Ovary (tissue), 7 donors: ENCODE measurements at regions not wholly inside any gene's neighbourhood (a gene's known extent, or its start where the extent isn't known, plus 50 kb on each side); places are given as distances from the start of the nearest gene placed in this dataset.

Experiments used
- DNase-seq, 5 donors: peaks; one replicate each; pipeline ENCODE4 v3.0.0-alpha.2; 2019 to 2020
- H3K27ac ChIP-seq, 2 donors: fragments of 200-600 bp; one replicate each; pipeline versions ENCODE4 v1.5.1 to v1.8.0; 2019 to 2022
- H3K27me3 ChIP-seq: fragments of 200-600 bp; one replicate; pipeline ENCODE4 v1.8.0; 2022
- H3K36me3 ChIP-seq: fragments of 200-600 bp; sonication (generic); one replicate; pipeline ENCODE4 v1.5.1; 2019
- H3K4me1 ChIP-seq: one replicate; pipeline ENCODE4 v1.8.1; 2013; ENCODE audit warnings: mild to moderate bottlenecking, moderate library complexity; ENCODE audit not compliant: insufficient read depth
- H3K4me3 ChIP-seq: fragments of 200-600 bp; sonication (generic); one replicate; pipeline ENCODE4 v1.5.1; 2017
- H3K9me3 ChIP-seq, 2 donors: fragments of 200-600 bp in 1 of 2; sonication (generic) in 1 of 2; one replicate each; pipeline versions ENCODE4 v1.5.1 to v1.8.1; 2013 to 2019; ENCODE audit warnings: mild to moderate bottlenecking in 1 of 2, moderate library complexity in 1 of 2
- CTCF ChIP-seq, 3 donors: fragments of 450-650 bp in 2 of 3; fragments of 200-600 bp in 1 of 3; IDR thresholded peaks; one replicate each; pipeline versions ENCODE4 v1.5.1 to v1.8.0; 2016 to 2022; ENCODE audit warnings: antibody characterized with exemption in 3 of 3, mild to moderate bottlenecking in 1 of 3
- EP300 ChIP-seq: sonication (generic); formaldehyde crosslinking; IDR thresholded peaks from one replicate; pipeline ENCODE4 v1.6.1; 2017; ENCODE audit warnings: antibody characterized with exemption
- POLR2A ChIP-seq: fragments of 450-650 bp; IDR thresholded peaks from one replicate; pipeline ENCODE4 v1.6.1; 2017; ENCODE audit warnings: antibody characterized with exemption, mild to moderate bottlenecking, moderate library complexity
- WGBS, 3 donors: extraction: QIAGEN DNeasy Blood & Tissue Kit in 1 of 3; methylation state at CpG; one replicate each; pipeline versions ENCODE4 v1.1.5 to v1.1.7; 2013 to 2017; 5-methylcytosine and 5-hydroxymethylcytosine counted together
- intact Hi-C, 4 donors: fragments of 100-400 bp; cut with DNase I; formaldehyde crosslinking; loops; one replicate each; pipeline versions ENCODE4 v1.11.0 to v1.15.1; 2022 to 2023
- donor health status: DM: no; HTN: no; CAD: no; lungs with moderate emphysema.
- donor health status: DM: no; HTN: no; CAD: no.
- donor health status: Bipolar disorder and iron deficiency.
- donor health status: DM: no; HTN: no; CAD: no.
- donor health status: DM: yes; HTN: yes; CAD: no.

GRCh38 chr5:116374434-116374852, 200.2 kb downstream of the SEMA6A start:
- no peak for DNase-seq
- intact Hi-C loops, result no loop called here

GRCh38 chr5:116372931-116373597, 201.6 kb downstream of the SEMA6A start:
- H3K27ac ChIP-seq, result no peak overlapping the region
- no peaks in the 10 kb centered on the region for H3K9me3 ChIP-seq
- H3K36me3 ChIP-seq, result no peaks in the 10 kb centered on the region
- no peak for TF ChIP-seq CTCF (IDR thresholded peaks at IDR 0.05)
- TF ChIP-seq EP300, result no peak
- no peak for TF ChIP-seq POLR2A
- WGBS, 3 donors, result 100% methylated on average over 1 of the region's 1 CpG
- no peaks in the 10 kb centered on the region for H3K4me1 ChIP-seq
- intact Hi-C loops, result no loop called here
- DNase-seq, result no peak
- H3K27me3 ChIP-seq, result no peaks in the 10 kb centered on the region
- H3K4me3 ChIP-seq, result no peak overlapping the region

More at GRCh38 chr5:116374434-116374852, 200.2 kb downstream of the SEMA6A start:
- H3K27me3 ChIP-seq, result no peaks in the 10 kb centered on the region
- no peaks in the 10 kb centered on the region for H3K36me3 ChIP-seq
- TF ChIP-seq EP300 (no peak), POLR2A (no peak), CTCF (IDR thresholded peaks at IDR 0.05) (no peak)
- no peak overlapping the region for H3K27ac ChIP-seq
- no peaks in the 10 kb centered on the region for H3K9me3 ChIP-seq
- no peaks in the 10 kb centered on the region for H3K4me1 ChIP-seq
- 86 to 89% (median 89%) methylated on average over 4 of the region's 4 CpGs for WGBS, 3 donors
- no peak overlapping the region for H3K4me3 ChIP-seq

- Histone ChIP-seq H3K4me1 (no peaks in the 10 kb centered on the region), H3K9me3 (no peaks in the 10 kb centered on the region), H3K36me3 (no peaks in the 10 kb centered on the region), H3K27me3 (no peaks in the 10 kb centered on the region), H3K4me3 (no peak overlapping the region), H3K27ac (no peak overlapping the region)
- no peak for TF ChIP-seq EP300
- no peak for TF ChIP-seq CTCF (IDR thresholded peaks at IDR 0.05)
- TF ChIP-seq POLR2A, result no peak
- intact Hi-C loops, result no loop called here
- no peak for DNase-seq
Measured at GRCh38 chr5:116371935-116372334, 202.7 kb downstream of the SEMA6A start.

GRCh38 chr5:116371431-116371830, 203.2 kb downstream of the SEMA6A start:
- Histone ChIP-seq H3K27ac (no peak overlapping the region), H3K27me3 (no peaks in the 10 kb centered on the region), H3K9me3 (no peaks in the 10 kb centered on the region), H3K4me3 (no peak overlapping the region), H3K4me1 (no peaks in the 10 kb centered on the region), H3K36me3 (no peaks in the 10 kb centered on the region)
- WGBS, 3 donors, result 79 to 89% (median 88%) methylated on average over 2 of the region's 2 CpGs
- TF ChIP-seq POLR2A (no peak), CTCF (IDR thresholded peaks at IDR 0.05) (no peak), EP300 (no peak)
- intact Hi-C loops, result no loop called here
- no peak for DNase-seq
